Femur (tissue), 1 donor: ENCODE measurements at regions not wholly inside any gene's neighbourhood (a gene's known extent, or its start where the extent isn't known, plus 50 kb on each side); places are given as distances from the start of the nearest gene placed in this dataset.

ENCODE experiments used
- DNase-seq: peaks from one replicate; pipeline ENCODE4 v3.0.0-alpha.2; 2017

DNA sequence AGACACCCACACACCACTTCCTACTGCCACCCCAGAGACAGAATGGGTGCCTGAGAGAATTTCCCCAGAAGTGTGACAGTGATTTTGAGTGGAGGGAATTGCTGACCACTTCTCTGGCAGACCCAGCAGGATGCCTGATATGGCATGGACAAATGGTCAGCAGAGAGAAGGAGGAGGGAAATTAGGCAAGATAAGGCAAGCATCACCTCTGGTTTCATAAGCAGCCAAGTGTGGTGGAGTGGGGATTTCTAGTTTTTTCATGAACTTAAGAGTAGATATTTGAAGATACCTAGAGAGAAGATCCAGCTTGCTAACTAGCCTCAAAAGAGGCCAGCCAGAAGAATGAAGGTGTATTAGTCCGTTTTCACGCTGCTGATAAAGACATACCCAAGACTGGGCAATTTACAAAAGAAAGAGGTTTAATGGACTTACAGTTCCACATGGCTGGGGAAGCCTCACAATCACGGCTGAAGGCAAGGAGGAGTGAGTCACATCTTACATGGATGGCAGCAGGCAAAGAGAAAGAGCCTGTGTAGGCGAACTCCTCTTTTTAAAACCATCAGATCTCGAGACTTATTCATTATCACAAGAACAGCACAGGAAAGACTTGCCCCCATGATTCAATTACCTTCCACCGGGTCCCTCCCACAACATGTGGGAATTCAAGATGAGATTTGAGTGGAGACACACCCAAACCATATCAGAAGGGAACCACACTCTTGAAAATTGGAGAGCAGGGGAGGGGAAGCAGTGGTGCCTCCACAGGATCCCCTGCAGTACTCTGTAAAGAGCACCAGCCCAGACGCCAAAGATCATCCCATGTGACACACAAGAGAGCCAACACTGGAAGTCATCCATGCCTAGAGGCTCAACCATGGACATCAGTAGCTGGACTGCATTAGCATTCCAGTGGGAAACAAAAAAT, 64.2 kb downstream of the RBM43 start:
- DNase-seq, result no peak

GRCh38 chr2:151193576-151193975, 68.1 kb downstream of the RBM43 start:
- no peak for DNase-seq

DNA sequence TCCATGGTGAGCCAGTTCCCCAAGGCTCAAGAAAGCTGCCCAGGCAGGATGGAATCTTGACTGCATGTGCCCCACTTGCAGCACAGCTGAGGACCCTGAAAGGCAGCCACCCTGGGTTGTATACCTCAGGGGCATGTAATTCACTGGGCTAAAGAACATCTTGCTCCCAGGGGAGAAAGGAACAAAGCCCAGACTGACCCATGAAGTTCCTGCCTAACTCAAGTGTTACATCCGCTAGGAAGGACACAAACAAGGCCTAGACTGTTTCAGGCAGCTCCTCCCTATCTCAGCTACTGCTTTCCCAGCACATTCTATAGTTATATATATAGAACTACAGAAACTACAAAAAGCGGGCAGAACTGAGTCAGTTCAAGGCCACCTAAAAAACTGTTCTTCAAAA, 69.0 kb downstream of the RBM43 start:
- no peak for DNase-seq

DNA sequence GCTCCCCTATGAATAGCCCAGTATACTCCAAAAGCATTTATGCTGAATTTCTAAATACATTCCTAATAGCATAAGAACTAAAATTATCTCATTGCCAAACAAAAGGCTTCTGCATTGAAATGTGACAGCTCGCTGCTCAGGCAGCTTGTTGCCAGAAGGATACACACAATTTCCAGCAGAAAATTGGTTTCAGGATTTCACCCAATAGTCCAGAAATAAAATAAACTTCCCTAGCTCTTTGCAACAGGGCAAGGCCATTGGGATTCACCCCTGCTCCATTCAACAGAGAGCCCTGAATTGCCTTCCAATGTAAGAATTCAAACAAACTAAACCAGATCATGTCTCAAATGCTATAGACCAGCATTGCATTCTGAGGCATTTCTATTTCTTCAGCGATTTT, 70.7 kb downstream of the RBM43 start:
- no peak for DNase-seq

DNA sequence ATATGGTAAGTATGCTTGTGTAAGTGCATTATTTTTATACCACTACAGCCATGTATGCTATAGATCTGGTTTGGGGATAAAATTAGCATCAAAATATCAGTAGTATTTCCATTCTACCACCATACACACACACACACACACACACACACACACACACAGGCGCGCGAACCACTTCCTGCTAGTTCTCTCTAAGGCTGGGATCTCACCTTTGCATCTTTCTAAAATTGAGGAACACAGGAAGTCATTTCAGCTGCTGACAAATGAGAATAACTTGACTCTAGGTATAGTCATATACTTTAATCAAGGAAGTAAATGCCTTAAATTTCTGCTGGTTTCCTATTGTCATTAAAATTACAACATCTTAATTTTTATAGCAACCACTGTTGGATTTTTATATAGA, 72.5 kb downstream of the RBM43 start:
- no peak for DNase-seq

- no peak for DNase-seq
These were observed 75.7 kb downstream of the RBM43 start for GRCh38 chr2:151186011-151186410.

DNA sequence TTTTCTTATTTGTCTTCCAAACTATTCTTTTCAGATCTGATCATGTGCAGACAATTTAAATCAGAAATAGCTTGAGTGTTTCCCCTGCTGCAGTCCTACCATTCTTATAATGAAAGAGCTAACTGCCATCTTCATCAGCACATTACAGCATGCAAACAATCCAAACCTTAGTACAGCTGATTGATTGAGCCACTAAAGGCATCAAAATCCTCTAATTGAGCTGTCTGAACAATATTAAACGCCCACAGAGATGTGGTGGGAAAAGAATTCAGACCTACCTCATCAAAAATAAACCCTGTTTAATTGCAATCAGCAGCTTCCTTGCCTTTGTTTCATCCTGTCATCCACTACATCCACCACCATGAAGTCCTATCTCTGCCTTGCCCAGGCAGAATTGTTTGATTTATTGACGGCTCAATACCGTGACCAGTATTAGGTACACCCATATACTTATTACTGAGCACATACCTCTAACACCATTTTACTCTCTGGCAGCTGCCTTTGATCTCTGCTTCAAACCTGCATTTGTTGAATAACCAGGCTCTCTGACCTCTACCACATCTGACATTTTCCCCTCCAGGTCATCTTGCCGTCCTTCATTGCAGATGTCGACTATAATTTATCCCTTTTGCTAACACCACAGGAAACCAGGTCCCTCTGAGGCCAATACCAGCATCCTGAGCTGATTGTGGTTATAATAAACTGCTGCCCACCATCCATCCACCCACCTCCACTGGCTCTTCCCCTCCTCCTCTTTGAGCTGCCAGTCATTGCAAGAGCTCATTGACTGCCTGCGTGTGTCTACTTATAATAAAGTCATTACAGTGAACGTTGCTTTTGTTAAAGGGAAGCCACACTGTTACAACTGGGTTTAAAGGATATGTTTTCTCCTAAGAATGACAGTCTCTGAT, 78.5 kb downstream of the RBM43 start:
- DNase-seq, result no peak

- DNase-seq, result no peak
These were observed 79.3 kb downstream of the RBM43 start for GRCh38 chr2:151182396-151182795.

DNA sequence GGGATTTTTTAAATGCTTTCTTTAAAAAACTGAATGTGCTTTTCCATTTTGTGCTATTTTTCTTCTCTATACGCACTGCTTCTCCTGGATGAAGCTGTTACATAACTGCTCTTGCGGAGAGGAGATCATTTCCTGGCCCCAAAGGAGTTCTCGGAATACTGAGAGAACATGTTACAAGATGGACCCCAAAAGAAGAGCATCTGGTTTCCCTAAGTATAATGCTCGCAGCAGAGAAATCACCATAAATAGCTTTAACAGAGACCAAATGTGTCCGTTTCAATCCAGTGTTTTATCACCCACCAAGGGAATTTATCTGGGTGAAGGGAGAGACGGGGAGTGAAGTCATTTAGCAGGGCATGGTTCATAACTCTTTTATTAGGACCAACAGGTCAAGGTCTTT, 80.1 kb downstream of the RBM43 start:
- DNase-seq, result no peak

GRCh38 chr2:151180123-151180522, 81.5 kb downstream of the RBM43 start:
- DNase-seq, result no peak

GRCh38 chr2:151178207-151178606, 83.5 kb downstream of the RBM43 start:
- no peak for DNase-seq

DNA sequence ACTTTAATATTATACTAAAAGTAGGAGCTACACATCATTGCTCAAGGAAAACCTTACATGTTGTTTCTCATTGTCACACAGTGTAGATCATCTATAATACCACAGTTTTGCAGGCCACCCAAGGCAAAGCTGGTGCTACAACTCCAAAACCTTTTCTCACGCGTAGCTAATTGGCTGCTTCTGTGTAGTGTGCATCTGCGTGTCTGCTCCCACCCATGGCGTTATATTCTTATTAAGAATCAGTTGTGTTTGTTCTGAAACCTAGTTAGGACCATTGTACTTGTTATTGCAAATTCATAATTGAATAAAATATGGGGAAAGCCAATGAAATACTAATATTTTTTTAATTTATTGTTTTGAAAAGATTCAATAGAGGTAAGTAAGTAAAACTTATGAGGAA, 83.9 kb downstream of the RBM43 start:
- no peak for DNase-seq

DNA sequence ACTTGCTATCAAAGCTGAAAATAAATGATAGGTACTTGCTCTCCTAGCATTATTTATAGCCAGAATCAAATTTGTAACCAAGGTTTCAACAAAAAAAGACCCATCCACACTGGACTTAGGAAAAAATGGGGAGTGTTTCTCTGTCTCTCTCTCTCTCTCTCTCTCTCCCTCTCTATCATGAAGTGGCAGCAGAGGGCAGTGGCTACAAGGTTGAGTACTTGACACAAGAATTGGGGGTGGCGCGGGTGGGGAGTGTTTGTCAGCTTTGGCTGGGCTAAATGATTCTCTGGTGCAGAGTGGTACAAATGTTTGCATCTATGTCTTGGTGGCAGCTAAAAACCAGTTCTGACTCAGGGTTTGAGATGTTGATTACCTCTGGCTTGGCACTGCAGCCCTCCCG, 85.0 kb downstream of the RBM43 start:
- no peak for DNase-seq

- DNase-seq, result peak; percentile 20
These were observed 85.8 kb downstream of the RBM43 start for GRCh38 chr2:151175864-151176263.

DNA sequence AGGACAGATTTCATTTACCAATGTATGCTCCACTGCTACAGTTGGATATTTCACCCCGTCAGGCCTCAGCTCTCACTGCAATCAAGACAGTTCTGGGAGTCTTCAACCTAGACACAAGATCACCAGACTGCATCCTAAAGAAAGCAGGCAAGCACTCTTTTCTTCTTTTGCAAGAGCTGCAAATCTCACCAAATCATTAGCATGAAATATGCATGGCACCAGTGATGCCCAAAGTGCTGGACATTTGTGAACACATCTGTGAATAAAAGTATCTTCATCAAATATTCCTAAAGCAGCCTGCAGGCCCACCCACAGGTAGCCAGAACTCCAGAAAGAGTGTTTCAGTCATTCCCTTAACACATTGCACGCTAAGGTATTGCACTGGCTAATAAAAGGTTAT, 87.5 kb downstream of the RBM43 start:
- DNase-seq, result no peak

- DNase-seq, result no peak
These were observed 90.5 kb downstream of the RBM43 start for GRCh38 chr2:151171186-151171585.

GRCh38 chr2:151166410-151166809, 95.3 kb downstream of the RBM43 start:
- DNase-seq, result no peak

GRCh38 chr2:151165105-151165684, 96.5 kb downstream of the RBM43 start:
- DNase-seq, result no peak

GRCh38 chr2:151161821-151162551, 99.7 kb downstream of the RBM43 start:
- no peak for DNase-seq

GRCh38 chr2:151159109-151159662, 102.5 kb downstream of the RBM43 start:
- peak; percentile 29 for DNase-seq

- no peak for DNase-seq
These were observed 104.5 kb downstream of the RBM43 start for GRCh38 chr2:151157000-151157735.

DNA sequence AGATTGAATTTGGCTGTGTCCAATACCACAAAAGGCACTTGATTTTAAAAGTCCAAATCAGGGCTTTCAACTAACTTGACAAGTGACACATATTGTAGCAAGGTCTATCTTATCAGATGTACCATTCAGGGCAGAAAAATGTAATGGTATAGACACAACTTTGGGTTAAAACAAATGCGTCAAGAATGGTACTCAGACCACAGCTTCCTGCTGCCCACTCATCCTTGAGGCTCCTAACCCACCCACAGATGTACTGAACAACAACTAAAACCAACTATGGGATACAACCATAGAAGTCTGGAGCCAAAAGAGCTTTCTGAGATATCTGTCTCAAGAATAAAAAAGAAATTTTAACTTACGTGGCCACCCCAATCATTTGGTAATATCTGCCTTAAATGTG, 105.2 kb downstream of the RBM43 start:
- no peak for DNase-seq
